ENCODE measurements at regions not wholly inside any gene's neighbourhood (a gene's known extent, or its start where the extent isn't known, plus 50 kb on each side); places are given as distances from the start of the nearest gene placed in this dataset.

GRCh38 chr11:37422511-37422910 is 824.5 kb upstream of the RAG2 start:
- Histone ChIP-seq H3K4me3 (ENCODE audit: low read length) (no peak overlapping the region), H3K27ac (ENCODE audit: low read length) (no peak overlapping the region), H3K9ac (ENCODE audit: low read length) (no peak overlapping the region), H3K4me2 (ENCODE audit: low read length) (no peak overlapping the region), H2AFZ (ENCODE audit: low read depth, low read length) (no peak overlapping the region), H4K20me1 (ENCODE audit: insufficient read depth) (no peaks in the 10 kb centered on the region), H3K9me2 (ENCODE audit: insufficient read depth, low read length) (no peaks in the 10 kb centered on the region), H3F3A (ENCODE audit: insufficient read depth, low read length, poor library complexity, severe bottlenecking) (no peaks in the 10 kb centered on the region), H3K9me3 (ENCODE audit: low read length) (no peaks in the 10 kb centered on the region), H3K36me3 (ENCODE audit: insufficient read depth, low read length) (no peaks in the 10 kb centered on the region), H3K27me3 (ENCODE audit: insufficient read depth, low read depth, low read length) (no peaks in the 10 kb centered on the region), H3K79me2 (replicated peaks; ENCODE audit: insufficient read depth, low read length) (no peaks in the 10 kb centered on the region)
- no peak for TF ChIP-seq EZH2 (IDR thresholded peaks at IDR 0.05; ENCODE audit: borderline replicate concordance, insufficient read depth, low read length, poor library complexity, severe bottlenecking)
- TF ChIP-seq CTCF (IDR thresholded peaks at IDR 0.05; ENCODE audit: poor library complexity, severe bottlenecking), result no peak
- no peak for TF ChIP-seq RAD21 (conservative IDR thresholded peaks at IDR 0.05)
- no peak for TF ChIP-seq TAF1 (IDR thresholded peaks at IDR 0.05; ENCODE audit: low read depth)
- no peak for TF ChIP-seq POLR2AphosphoS5 (IDR thresholded peaks at IDR 0.05)
- TF ChIP-seq REST (IDR thresholded peaks at IDR 0.05; ENCODE audit: borderline replicate concordance), result no peak
- no peak for TF ChIP-seq SMC3 (conservative IDR thresholded peaks at IDR 0.05; ENCODE audit: poor library complexity)
- TF ChIP-seq EP300 (conservative IDR thresholded peaks at IDR 0.05; ENCODE audit: poor library complexity, severe bottlenecking), result no peak
- no peak for TF ChIP-seq MXI1 (conservative IDR thresholded peaks at IDR 0.05; ENCODE audit: poor library complexity, severe bottlenecking)

GRCh38 chr11:37411289-37411688 is 813.3 kb upstream of the RAG2 start:
- Histone ChIP-seq H4K20me1 (ENCODE audit: insufficient read depth) (no peaks in the 10 kb centered on the region), H3K9me3 (ENCODE audit: low read length) (no peaks in the 10 kb centered on the region), H3K79me2 (replicated peaks; ENCODE audit: insufficient read depth, low read length) (no peaks in the 10 kb centered on the region), H3K4me2 (ENCODE audit: low read length) (no peak overlapping the region), H3K36me3 (ENCODE audit: insufficient read depth, low read length) (no peaks in the 10 kb centered on the region), H3K9ac (ENCODE audit: low read length) (no peak overlapping the region), H3K4me3 (ENCODE audit: low read length) (no peak overlapping the region), H3K9me2 (ENCODE audit: insufficient read depth, low read length) (no peaks in the 10 kb centered on the region), H3K27ac (ENCODE audit: low read length) (no peak overlapping the region), H3K27me3 (ENCODE audit: insufficient read depth, low read depth, low read length) (no peaks in the 10 kb centered on the region), H3F3A (ENCODE audit: insufficient read depth, low read length, poor library complexity, severe bottlenecking) (no peaks in the 10 kb centered on the region), H2AFZ (ENCODE audit: low read depth, low read length) (no peak overlapping the region)
- TF ChIP-seq CTCF (IDR thresholded peaks at IDR 0.05; ENCODE audit: poor library complexity, severe bottlenecking) (no peak), REST (IDR thresholded peaks at IDR 0.05; ENCODE audit: borderline replicate concordance) (no peak)
